ENCODE measurements at regions not wholly inside any gene's neighbourhood (a gene's known extent, or its start where the extent isn't known, plus 50 kb on each side); places are given as distances from the start of the nearest gene placed in this dataset.

DNA sequence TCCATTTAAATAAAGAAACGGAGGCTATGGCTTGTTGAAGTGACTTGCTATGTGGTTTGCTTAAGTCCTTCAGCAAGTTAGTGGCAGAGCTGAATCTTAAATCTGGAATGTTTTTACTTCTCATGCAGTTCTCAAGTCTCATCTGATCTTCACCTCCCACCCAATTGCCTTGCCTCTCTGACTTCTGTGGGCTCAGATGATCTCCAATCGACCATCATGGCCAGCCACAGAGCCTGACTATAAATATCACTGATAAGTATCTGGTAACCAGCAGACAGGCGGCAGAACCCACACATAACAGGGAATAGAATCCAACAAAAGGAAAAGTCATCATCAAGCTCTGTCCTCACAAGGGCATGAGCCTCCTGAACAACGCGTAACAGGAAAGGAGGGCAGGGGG is 149.9 kb downstream of the FAM114A2 start:
- Histone ChIP-seq H3K4me3 (replicated peaks in 1 of 2; ENCODE audit: low read depth in 1 of 2, low read length in 2 of 2) (no peak overlapping the region), H3K4me2 (ENCODE audit: low read length) (no peak overlapping the region), H4K20me1 (ENCODE audit: insufficient read depth) (no peaks in the 10 kb centered on the region), H3K9me2 (ENCODE audit: insufficient read depth) (no peaks in the 10 kb centered on the region), H3K9me3 (ENCODE audit: control insufficient read depth in 1 of 2, insufficient read depth in 1 of 2, low read depth in 1 of 2, low read length in 2 of 2) (no peaks in the 10 kb centered on the region), H3K27me3 (ENCODE audit: insufficient read depth, low read length) (peaks cover 52% of the 10 kb centered on the region), H3K27ac (ENCODE audit: low read depth, low read length) (no peak overlapping the region), H3K4me1 (ENCODE audit: control insufficient read depth in 1 of 2, insufficient read depth in 2 of 2, low read length in 2 of 2) (no peaks in the 10 kb centered on the region), H3K36me3 (ENCODE audit: control insufficient read depth in 1 of 2, insufficient read depth in 2 of 2, low read length in 2 of 2) (no peaks in the 10 kb centered on the region), H2AFZ (ENCODE audit: low read depth, low read length, poor library complexity, severe bottlenecking) (no peak overlapping the region), H3K9ac (ENCODE audit: low read length) (no peak overlapping the region), H3K79me2 (ENCODE audit: insufficient read depth, low read length) (no peaks in the 10 kb centered on the region)
- TF ChIP-seq EGR1 (IDR thresholded peaks at IDR 0.05; ENCODE audit: low read depth) (no peak), EZH2 (IDR thresholded peaks at IDR 0.05) (no peak), YY1 (IDR thresholded peaks at IDR 0.05; ENCODE audit: extremely low read depth, insufficient replicate concordance, low read depth, low read length) (no peak), FOSL1 (IDR thresholded peaks at IDR 0.05; ENCODE audit: low read depth) (no peak), SIN3A (IDR thresholded peaks at IDR 0.05; ENCODE audit: low read depth) (no peak), CBX3 (IDR thresholded peaks at IDR 0.05; ENCODE audit: low read depth) (no peak), ZNF274 (IDR thresholded peaks at IDR 0.05; ENCODE audit: low read depth, low read length) (no peak), POLR2AphosphoS5 (IDR thresholded peaks at IDR 0.05; ENCODE audit: low read depth, low read length) (no peak), ZFX (IDR thresholded peaks at IDR 0.05) (no peak), POLR2A (IDR thresholded peaks at IDR 0.05; ENCODE audit: borderline replicate concordance, extremely low read depth, insufficient read depth, insufficient read length) (no peak), TCF7L2 (IDR thresholded peaks at IDR 0.05; ENCODE audit: borderline replicate concordance, extremely low read depth, insufficient read depth, insufficient read length) (no peak), JUND (IDR thresholded peaks at IDR 0.05) (no peak)
- TF ChIP-seq, protein P1, sequence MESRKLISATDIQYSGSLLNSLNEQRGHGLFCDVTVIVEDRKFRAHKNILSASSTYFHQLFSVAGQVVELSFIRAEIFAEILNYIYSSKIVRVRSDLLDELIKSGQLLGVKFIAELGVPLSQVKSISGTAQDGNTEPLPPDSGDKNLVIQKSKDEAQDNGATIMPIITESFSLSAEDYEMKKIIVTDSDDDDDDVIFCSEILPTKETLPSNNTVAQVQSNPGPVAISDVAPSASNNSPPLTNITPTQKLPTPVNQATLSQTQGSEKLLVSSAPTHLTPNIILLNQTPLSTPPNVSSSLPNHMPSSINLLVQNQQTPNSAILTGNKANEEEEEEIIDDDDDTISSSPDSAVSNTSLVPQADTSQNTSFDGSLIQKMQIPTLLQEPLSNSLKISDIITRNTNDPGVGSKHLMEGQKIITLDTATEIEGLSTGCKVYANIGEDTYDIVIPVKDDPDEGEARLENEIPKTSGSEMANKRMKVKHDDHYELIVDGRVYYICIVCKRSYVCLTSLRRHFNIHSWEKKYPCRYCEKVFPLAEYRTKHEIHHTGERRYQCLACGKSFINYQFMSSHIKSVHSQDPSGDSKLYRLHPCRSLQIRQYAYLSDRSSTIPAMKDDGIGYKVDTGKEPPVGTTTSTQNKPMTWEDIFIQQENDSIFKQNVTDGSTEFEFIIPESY (IDR thresholded peaks at IDR 0.05; ENCODE audit: extremely low read depth, insufficient replicate concordance, low read length), result no peak
- TF ChIP-seq, protein P2, sequence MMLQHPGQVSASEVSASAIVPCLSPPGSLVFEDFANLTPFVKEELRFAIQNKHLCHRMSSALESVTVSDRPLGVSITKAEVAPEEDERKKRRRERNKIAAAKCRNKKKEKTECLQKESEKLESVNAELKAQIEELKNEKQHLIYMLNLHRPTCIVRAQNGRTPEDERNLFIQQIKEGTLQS (IDR thresholded peaks at IDR 0.05), result no peak
- TF ChIP-seq, protein P3, sequence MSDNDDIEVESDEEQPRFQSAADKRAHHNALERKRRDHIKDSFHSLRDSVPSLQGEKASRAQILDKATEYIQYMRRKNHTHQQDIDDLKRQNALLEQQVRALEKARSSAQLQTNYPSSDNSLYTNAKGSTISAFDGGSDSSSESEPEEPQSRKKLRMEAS (IDR thresholded peaks at IDR 0.05), result no peak
- TF ChIP-seq, protein P4, sequence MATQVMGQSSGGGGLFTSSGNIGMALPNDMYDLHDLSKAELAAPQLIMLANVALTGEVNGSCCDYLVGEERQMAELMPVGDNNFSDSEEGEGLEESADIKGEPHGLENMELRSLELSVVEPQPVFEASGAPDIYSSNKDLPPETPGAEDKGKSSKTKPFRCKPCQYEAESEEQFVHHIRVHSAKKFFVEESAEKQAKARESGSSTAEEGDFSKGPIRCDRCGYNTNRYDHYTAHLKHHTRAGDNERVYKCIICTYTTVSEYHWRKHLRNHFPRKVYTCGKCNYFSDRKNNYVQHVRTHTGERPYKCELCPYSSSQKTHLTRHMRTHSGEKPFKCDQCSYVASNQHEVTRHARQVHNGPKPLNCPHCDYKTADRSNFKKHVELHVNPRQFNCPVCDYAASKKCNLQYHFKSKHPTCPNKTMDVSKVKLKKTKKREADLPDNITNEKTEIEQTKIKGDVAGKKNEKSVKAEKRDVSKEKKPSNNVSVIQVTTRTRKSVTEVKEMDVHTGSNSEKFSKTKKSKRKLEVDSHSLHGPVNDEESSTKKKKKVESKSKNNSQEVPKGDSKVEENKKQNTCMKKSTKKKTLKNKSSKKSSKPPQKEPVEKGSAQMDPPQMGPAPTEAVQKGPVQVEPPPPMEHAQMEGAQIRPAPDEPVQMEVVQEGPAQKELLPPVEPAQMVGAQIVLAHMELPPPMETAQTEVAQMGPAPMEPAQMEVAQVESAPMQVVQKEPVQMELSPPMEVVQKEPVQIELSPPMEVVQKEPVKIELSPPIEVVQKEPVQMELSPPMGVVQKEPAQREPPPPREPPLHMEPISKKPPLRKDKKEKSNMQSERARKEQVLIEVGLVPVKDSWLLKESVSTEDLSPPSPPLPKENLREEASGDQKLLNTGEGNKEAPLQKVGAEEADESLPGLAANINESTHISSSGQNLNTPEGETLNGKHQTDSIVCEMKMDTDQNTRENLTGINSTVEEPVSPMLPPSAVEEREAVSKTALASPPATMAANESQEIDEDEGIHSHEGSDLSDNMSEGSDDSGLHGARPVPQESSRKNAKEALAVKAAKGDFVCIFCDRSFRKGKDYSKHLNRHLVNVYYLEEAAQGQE (IDR thresholded peaks at IDR 0.05; ENCODE audit: low read depth), result no peak
- intact Hi-C loops (cut with micrococcal nuclease), result no loop called here
- no peak for ATAC-seq
- no TSS peak for BruUV-seq (replicated peaks)
- CTCF ChIA-PET, result no interaction called here
- DNase-seq (ENCODE audit: low read depth, low spot score), result no peak
- POLR2A ChIA-PET, result no interaction called here
- RAD21 ChIA-PET (ENCODE audit: low non-redundant PET in 1 of 2, low total read pairs in 2 of 2, uncharacterized antibody in 2 of 2, unreplicated experiment in 2 of 2), result no interaction called here

All from HCT116 (cell line).